Kasumi-1 (cell line): ENCODE measurements at regions not wholly inside any gene's neighbourhood (a gene's known extent, or its start where the extent isn't known, plus 50 kb on each side); places are given as distances from the start of the nearest gene placed in this dataset.
"Not testable (repeated sequence)": the region's sequence is repeated elsewhere in the genome, so short reads cannot be mapped to it uniquely, and the experiment has no call there.

Source experiments
- DNase-seq, 2 experiments: peaks; one replicate each; lab custom pipeline; 2025; lab: John Stamatoyannopoulos, UW

DNA sequence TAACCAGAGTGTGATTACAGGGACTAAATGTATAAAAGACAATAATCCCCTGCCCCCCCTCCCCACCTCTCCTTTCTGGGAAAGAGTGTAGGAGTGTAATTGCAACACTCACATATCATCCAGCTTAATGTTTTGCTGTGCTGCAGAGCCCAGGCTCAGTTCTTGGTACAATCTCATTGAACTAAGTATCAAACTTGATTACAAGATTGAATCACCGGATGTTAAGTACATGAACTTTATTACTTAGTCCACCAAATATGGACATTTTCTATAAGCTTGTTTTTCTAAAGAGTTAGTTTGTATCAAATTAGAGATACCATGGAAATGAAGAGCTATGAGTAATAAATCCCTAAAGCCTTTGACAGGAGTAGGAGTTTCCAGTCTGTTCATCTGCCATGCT lies 559.1 kb downstream of the ZNF674 start:
- no peak for DNase-seq

DNA sequence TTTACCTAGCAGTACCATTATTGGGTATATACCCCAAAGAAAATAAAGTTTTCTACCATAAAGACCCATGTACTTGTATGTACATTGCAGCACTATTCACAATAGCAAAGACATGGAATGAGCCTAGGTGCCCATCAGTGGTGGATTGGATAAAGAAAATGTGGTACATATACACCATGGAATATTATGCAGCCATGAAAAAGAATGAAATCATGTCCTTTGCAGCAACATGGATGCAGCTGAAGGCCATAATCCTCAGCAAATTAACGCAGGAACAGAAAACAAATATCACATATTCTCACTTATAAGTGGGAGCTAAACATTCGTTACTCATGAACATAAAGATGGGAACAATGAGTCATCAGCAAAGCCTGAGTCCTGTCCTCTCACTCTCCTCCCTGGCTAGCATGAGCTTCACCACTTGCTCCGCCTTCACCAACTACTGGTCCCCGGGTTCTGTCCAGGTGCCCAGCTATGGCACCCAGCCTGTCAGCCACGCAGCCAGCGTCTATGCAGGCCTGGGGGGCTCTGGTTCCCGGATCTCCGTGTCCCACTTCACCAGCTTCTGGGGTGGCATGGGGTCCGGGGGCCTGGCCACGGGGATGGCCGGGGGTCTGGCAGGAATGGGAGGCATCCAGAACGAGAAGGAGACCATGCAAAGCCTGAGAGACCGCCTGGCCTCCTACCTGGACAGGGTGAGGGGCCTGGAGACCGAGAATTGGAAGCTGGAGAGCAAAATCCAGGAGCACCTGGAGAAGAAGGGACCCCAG lies 562.1 kb downstream of the ZNF674 start:
- not testable (repeated sequence) for DNase-seq

DNA sequence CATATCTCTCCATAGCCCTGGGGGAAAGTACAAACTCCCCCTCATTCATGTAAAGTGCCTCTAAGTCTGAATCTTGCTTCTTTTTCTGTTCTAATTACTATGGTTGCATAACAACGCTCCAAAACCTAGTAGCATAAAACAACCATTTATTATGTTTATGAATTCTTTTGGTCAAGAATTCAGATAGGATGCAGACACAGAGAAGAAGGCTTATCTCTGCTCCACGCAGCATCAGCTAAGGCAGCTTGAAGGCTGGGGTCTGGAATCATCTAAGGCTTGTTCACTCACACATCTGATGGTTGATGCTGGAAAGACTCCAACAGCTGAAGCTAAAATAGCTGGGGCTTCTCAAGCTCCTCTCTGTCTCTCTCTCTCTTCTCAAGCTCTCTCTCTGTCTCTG lies 564.5 kb downstream of the ZNF674 start:
- DNase-seq = no peak

DNA sequence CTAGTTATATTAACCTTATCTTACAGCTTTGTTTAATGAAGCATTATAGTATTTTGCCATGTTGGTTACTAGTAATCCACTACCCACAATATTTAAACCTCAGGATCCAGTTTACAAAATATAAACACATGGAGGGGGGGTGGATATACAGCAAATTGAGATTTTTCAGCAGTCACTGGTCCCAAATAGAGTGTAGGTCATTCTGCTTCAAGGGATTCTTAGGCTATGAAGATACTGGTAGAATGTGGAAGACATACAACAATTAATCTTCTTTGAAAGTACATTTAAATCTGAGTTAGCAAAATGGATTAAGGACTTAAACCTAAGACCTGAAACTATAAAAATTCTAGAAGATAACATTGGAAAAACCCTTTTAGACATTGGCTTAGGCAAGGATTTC lies 569.6 kb downstream of the ZNF674 start:
- DNase-seq = no peak

DNA sequence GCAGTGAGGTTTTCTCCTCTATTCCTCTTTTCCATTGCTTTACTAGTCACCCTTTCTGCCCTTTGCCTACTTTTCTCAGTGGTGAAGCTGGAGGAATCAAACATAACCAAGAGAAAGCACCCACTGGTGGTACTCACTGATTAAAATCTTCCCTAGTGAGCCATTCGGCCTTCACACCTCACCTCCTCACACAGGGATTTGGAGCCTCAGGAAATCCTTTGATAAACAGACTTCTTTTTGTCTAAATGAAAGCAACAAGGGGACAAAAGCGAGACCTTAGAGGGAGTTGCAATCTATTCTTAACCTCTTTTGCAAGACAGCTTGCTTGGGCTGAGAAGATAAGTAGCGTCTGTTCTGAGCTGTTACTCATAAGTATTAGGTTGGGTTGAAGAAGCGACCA lies 572.6 kb downstream of the ZNF674 start:
- DNase-seq = no peak

DNA sequence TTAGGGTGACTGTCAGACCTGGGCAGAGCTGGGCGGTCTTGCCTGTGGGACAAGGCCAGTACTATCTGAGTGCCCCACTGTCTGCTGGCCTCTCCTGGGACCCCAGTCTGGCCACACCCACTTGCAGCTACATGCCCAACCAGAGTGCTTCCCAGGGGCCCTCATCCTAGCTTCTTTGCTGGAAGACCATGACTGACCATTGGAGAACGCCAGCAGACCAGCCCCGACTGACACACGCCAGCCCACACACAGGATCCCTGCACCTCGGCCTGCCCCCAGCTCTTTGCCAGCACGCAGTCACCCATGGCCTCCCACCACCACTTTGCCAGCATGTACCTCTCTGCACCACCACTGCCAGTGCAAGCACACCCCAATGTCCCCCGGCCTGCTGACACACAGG lies 585.7 kb downstream of the ZNF674 start:
- DNase-seq = no peak

DNA sequence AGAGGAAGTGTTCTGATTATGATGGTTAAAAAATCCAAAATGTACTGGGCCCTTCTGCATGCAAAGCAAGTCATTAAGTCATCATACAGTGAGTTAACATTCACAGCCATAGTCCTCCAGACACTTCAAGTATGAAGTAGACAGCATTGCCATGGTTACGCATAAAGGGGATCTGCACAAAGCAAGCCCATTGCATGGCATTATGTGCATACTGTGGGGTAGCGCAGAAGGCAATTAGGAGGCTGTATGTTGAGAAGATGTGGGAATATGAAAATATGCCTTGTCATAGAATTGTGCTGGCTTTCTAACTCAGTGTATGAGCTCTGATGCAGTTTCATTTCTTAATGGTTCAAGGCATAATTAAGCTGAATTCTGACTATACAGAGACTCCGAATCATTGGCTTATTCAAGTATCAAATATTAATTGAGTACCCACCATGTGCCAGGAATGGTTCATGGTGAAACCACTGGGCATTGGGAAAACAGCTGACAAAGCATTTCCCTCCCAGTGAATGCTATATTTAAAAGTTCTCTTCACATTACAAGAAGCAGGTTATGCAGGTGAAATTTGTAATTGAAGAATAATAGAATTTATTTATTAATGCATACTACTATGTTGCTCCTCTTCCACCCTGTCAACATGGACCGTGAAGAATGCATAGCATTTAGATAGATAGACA lies 588.9 kb downstream of the ZNF674 start:
- no peak for DNase-seq

DNA sequence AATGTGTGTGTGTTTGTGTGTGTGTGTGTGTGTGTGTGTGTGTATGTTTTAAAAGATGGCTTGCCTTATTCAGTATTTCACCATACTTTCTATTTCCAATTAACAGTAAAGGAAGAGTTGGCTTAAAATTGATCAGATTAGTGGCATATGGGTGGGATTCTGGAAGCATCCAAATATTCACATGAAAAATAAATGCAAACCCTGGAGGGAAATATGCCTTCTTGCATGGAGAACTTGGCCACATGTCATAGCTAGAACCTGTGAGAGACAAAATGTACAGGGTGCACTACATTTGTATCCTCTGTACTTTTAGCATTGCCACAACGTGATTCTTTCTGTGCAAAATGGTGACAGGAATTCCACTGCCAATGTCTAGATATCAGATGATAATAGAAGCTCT lies 589.6 kb downstream of the ZNF674 start:
- DNase-seq = no peak

DNA sequence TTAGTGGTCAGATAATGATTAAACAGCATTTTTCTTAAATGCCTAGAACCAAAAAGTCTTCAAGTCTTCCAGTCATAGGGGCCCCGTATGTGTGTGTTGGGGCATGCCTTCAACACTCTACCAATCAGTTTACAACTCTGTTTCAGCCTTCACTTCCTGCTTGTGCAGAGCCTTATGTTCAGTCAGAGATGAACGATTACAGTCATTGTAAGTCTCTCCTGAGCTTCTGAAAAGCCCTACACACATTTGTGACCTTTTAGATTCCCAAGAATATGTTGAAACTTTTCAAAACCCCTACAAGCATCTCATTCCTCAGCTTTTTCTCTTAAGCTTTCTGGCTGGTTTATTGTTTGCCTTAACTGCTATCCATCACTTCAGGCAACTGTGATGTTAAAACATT lies 591.2 kb downstream of the ZNF674 start:
- no peak for DNase-seq

DNA sequence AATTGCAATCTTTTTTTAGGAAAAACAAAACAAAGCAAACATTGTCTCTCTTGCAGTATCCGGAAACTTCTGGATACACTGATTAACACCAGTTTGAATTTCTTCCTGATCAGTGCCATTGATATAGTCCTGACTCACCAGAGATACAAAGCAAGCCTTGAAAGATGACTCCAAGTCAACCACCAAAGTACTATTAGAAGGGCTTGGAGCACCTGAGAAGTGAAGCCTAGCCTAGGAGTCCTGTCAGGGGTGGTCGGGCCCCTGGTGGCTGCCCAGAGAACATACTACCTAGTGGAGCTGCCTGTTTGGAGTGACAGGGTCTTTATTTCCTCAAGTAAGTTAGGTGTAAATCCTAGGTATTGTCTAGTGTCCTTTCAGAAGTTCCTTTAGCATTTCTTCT lies 593.2 kb downstream of the ZNF674 start:
- DNase-seq = no peak

DNA sequence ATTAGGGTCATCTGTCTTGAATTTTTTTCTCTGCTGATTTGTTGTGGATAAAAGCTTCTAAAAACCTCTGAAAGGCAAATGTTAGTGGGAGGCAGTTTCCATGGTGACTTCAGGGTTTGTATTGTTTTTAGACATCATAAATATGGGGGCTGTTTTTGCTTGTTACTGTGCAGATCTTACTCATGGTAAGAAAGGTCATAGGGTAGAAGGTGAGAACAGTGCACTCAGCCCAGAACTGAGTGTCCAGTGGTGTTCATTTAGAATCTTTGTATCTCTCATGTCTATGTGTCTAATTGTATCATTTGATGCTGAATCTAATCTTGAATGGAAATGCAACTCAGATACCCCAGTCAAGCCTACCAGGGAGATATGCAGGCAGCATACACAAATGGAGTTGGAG lies 609.8 kb downstream of the ZNF674 start:
- DNase-seq = no peak

DNA sequence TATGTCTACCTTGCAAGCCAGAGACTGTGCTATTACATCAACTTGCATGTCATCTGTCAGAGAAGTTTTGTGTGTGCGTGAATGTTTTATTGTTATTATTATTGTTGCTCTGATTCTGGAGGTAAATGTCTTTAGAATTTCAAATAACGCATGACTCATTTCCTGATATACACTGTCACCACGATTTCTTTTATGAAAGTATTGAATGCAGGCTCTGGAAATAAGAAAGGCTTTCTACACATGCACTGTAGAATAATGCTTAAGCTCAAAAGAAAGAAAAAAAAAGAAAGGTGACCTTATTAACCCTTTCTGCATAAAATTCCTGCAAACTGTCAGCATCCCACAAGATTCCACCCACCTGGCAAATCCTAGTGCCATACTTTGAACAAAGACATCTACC lies 632.9 kb downstream of the ZNF674 start:
- no peak for DNase-seq

DNA sequence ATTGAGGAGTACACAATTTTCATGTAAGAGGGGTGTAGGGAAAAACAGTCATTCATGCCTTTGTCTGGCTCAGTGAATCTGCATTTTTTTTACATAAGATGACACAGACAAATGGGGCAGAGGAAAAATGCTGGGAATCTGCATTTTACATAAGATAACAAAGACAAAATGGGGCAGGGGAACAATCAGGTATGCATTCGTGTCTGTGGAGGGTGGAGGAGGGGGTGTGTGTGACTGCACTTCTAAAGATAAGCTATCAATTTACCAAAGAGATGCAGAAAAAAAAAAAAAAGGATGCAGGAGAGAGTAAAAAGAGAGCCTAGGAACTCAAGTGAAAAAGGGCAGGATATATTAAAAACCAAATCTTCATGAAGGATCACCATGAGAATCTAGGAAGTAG lies 637.4 kb downstream of the ZNF674 start:
- DNase-seq = no peak

DNA sequence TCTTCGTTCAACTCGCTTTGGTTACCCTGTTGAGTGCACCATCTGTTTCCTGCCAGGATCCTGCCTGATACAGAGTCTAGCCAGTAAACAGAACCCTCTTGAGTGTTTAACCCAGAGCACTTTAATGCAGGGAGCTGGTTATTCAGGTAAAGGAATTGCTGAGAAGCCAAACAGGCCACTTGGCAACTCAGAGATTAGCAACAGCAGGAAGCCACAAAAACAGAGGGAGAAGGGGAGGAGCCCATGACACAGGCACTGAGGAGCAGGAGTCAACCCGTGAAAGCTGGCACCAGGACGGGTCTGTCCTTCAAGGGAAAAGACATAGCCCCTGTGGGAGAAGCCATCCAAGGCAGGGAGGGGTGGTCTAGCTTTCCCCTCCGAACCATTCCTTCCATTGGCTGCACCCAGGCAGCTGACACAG lies 641.4 kb downstream of the ZNF674 start:
- DNase-seq = peak; percentile 51 to 54

DNA sequence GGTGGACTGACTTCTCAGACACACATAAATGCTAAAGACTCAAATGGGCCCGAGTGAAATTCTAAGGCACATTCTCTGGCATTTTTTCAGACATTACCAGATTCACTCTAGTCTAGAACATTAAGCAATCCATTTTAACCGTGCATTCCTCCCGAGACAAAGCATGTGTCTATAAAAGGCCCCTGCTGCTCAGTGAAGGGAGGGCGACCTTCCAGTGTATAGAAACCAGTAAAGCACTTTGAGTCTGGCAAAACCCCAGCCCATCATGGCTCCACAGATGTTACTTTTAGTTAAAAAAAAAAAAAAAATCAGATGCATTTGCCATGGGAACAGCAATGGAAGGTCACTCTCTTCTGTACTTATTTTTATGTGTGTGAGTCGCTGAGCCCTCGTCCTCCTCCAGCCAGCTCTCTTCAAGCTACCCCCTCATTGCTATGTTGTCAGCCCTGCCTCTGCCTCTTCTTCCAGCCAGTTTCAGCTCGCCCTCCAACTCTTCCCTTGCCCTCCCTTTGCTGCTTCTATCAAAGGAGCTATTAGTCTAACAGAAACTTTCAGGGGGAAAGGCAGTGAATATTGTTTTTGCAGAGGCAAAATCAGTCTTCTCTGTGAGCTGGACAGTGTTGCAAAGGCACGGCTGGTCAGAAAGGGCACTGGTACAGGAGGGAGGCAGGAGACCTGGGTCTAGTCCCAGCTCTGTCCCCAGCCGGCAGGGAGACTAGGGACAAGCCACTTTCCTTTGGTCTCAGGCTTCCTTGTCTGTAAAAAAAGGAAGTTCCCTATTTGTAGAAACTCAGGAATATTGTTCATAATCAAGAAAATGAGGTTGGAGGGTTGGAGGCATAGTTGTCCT lies 644.2 kb downstream of the ZNF674 start:
- DNase-seq = no peak

DNA sequence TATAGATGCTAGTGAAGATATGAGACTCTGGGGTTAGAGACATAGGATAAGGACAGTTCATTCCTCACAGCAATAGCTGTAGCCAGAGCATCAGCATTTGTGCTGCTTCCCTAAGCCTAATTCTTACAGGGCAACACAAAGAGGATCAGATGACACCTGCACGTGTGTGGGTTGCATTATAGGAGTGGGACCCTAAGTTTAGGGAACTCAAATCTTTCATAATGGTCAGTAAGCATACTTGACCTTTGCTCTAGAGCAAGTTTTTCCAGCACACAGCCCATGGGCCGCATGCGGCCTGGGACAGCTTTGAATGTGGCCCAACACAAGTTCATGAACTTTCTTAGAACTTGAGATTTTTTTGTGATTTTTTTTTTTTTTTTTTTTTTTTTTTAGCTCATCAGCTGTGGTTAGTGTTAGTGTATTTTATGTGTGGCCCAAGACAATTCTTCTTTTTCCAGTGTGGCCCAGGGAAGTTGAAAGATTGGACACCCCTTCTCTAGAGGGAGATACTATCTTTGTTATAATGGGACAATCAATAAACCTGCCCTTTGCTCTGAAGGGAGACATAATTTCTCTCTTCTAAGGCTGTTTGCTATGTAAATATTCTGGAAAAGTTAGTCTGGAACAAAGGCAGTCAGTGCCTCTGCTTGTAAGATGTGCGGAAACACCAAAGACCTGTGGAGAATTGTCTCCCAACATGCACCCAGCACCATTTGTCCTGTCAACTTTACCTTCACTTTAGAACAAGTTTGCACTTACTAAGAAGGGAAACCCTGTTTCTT lies 650.2 kb downstream of the ZNF674 start:
- DNase-seq = no peak

DNA sequence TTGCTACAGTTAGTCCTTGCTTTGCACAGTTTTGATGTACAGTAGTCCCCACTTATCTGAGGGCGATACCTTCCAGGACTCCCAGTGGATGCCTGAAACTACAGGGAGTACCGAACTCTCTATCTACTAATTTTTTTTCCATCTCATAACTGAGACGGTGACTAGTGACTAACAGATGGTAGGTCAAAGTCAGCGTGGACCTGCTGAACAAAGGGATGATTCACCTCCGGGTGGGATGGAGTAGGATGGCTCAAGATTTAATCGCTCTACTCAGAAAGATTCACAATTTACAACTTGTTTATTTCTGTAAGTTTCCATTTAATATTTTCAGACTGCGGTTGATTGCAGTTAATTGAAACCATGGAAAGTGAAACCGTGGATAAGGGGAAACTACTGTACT lies 655.8 kb downstream of the ZNF674 start:
- no peak for DNase-seq

DNA sequence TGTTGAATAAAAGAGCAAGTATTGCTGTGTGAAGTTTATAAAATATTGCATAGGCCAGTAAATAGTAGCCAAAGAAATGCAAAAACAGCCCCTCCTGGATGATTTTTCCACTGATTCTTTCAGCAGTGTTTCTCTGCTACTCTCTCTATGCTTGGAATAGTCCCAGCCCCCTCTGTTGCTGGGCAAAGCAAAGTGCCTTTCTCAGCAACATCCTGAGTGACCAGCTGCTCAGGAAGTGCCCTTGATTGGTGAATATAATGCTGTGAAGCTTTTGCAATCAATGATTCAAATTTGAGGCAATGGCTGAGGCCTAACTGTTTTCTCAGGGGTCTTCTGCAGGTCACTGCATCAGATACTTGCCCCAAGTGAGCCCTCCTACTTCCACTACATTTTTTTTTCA lies 656.7 kb downstream of the ZNF674 start:
- DNase-seq = no peak

DNA sequence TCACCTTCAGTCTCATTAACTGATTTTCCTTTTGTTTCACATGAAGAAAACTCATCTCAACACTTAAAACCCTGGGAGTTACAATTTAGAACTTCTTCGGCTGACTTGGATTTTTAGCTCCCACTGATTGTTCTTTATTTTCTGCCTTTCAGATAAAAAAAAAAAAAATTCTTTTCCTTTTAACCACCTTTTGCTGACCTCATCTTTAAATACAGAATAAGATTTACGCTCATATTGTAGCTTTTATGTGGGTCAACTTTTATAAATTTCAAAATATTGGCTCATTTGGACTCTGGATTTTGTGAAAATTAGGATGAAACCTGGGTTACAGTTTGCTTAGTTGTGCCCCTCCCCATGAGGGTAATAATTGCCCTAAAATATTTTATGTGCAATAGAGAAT lies 659.3 kb downstream of the ZNF674 start:
- DNase-seq = no peak

DNA sequence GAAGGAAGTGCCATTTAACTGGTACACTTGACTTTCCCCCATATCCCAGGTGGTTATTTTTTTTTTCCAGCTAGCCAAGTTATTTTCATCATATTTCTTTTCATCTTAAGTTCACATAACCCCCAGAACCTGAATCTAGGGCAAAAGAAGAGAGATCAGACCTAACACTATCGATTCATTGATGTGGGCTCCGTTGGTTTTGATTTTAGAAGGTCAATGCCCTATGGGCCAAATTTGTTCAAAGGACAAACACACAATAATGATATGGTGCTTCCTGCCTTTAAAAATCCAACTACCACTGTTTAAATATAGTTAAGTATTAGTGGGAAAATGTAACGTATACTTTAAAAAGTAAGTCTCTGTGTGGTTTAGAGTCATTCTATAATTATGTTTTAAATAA lies 665.7 kb downstream of the ZNF674 start:
- DNase-seq = no peak

DNA sequence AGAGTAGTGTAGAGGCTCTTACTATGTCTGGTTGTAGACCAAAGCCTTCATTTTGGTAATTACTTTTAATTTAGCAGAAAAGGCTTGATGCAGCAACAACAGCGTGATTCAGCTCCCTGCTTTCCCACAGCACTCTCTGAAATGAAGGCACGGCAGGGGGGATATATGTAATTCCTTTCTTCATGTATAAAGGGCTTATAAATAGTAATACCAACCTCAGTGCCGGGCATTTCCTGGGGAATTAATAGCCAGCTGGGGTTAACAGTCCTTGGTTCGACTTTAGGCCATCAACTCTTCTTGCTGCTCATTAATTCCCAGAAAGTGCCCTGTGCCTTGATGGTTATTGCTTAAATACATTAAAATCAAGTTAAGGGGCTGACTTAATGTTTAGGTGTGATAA lies 669.0 kb downstream of the ZNF674 start:
- no peak for DNase-seq

DNA sequence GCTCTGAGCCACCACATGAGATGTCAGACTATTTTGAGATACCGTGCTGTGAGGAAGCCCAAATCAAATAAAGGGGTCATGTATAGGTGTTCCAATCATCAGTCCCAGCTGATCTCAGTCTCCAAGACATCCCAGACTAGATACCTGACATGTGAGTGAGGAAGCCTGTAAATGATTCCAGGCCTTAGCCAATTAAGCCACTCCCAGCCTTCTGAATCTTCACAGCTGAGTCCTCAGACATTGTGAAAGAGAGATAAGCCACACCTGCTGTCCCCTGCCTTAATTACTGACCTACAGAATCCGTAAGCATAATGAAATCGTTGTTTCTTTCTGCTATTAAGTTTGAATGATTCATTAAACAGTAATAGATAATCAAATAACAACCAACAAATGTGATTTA lies 671.4 kb downstream of the ZNF674 start:
- DNase-seq = no peak
